GM18873 (cell line): ENCODE measurements at regions not wholly inside any gene's neighbourhood (a gene's known extent, or its start where the extent isn't known, plus 50 kb on each side); places are given as distances from the start of the nearest gene placed in this dataset.

Experiments
- ATAC-seq: cut with Tn5 transposase; IDR thresholded peaks from one replicate; pipeline ENCODE4 v1.9.1; 2021; ENCODE audit warnings: mild to moderate bottlenecking, moderate library complexity, moderate number of reproducible peaks; ENCODE audit not compliant: unreplicated experiment, low FRiP score

DNA sequence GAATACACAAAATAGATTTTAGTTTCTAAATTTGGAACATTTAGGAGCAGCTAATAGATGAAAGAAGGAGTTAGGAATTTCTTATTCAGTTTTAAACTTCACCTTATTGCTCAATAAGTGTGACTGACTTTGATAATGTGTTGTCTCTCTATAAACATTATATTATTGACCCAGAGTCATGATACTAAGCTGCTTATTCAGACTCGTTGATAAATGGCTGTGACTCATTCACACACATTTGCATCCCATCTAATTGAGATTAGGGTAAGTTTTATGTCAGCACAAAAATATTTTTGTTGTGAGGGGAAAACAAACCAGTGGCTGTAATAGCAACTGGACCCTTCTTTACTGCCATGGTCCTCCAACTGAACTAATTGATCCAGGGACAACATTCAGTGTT lies 137.6 kb downstream of the GOLIM4 start:
- ATAC-seq = no peak

- ATAC-seq = no peak
These were observed 142.8 kb downstream of the GOLIM4 start for GRCh38 chr3:167952969-167953368.

- ATAC-seq = no peak
These were observed 145.5 kb downstream of the GOLIM4 start for GRCh38 chr3:167950212-167950611.

DNA sequence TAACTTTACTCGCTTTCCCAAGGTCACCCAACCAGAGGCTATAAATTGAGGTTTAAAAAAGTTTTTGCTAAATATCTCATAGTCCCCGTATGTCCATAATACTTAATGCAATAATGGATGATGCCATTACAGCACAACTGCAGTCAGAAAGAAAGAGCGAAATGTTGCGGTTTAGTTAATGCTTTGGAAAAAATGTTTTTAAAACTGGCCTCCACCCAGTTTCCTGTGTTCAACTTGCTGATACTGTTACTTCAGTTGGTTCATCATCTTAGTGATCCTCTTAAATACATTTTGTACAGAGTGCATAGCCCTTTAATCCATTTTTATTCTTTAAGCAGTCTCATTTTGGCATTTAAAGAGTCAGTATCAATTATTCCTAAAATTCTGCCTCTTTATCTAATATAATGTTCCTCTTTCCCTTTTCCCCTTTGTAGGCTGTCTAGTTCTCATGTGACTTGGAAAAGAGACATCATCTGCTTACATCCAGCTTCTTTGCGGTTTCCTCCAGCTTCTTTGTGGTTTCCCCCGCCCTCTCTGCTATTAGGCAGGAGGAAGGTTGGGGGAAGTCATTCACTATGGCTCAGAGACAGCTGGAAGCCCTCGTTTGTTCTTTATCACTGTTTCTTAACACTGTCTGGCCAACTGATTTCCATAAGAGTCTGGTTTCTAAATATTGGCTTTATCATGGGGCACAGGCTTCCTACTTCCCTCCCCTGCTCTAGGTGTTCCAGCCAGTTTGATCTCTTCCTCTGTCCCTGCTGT lies 154.3 kb downstream of the GOLIM4 start:
- ATAC-seq = no peak

GRCh38 chr3:167940241-167940640 lies 155.5 kb downstream of the GOLIM4 start:
- no peak for ATAC-seq

GRCh38 chr3:167938516-167938915 lies 157.2 kb downstream of the GOLIM4 start:
- no peak for ATAC-seq

GRCh38 chr3:167936019-167936418 lies 159.7 kb downstream of the GOLIM4 start:
- no peak for ATAC-seq

DNA sequence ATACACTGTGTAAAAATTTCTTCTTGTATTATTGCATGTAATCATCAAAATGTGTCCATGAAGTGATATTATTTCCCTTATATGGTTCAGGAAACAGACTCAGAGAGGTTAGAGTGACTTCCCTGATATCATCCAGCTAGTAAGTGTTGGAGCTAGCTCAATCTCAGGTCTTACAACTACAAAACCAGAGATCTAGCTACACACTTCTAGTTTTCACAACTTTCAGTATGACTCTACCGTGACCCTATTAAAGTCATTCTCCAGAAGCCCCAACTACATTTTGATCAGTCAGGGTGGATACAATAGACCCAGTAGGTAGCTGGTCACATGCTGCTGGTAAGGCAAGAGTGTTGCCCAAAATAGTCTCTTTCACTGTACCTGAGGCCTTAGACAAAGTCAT lies 165.3 kb downstream of the GOLIM4 start:
- ATAC-seq = no peak

DNA sequence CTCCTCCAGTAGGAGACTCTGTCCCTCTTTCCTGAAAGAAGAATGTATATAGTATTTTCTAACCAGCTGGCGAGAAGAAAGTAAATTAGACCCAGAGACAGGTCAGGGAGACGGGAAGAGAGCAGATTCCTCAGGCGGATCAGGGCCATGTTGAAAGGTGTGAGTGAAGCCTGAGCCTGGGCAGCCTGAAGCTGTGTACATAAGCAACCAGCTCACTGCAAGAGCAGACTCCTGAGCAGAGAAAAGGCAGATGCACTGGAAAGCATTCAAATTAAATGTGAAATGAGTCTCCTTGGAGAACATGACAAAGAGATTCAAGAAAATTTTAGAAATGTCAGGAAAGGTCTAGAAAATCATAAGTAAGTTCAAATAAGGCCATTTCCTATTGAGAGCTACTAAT lies 165.8 kb downstream of the GOLIM4 start:
- ATAC-seq = no peak

DNA sequence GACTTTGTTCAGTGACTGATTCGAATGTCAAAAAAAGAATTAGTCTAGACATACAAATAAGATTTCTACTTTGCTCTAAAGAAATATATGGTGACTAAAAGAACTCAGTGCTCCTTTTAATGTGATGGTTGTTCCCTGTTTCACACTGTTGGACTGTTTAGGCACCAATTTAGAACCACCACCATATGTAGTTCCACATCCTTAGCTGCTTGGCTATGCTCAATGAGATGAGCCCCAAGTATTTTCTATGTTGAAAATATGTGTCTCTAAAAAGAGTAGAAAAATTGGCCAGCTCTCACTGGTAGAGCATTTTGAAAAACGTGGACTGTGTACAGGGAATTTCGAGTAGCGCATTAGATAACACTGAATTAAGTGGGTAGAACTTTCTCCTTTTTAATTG lies 167.3 kb downstream of the GOLIM4 start:
- no peak for ATAC-seq

DNA sequence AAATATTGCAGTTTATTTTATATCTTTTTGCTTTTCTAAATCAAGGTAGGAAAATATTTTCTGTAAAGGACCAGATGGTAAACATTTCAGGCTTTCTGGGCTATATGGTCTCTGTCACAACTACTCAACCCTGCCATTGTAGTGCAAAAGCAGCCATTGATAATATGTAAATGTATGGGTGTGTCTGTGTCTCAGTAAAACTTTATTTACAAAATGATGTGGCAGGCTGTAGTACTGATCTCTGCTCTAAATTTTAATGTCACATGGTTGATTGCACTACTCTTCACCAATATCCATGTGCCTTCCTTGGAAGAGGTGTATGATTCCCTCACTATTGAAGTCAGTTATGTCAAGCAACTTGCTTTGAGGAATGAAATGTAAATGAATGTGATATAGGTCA lies 175.0 kb downstream of the GOLIM4 start:
- ATAC-seq = no peak

DNA sequence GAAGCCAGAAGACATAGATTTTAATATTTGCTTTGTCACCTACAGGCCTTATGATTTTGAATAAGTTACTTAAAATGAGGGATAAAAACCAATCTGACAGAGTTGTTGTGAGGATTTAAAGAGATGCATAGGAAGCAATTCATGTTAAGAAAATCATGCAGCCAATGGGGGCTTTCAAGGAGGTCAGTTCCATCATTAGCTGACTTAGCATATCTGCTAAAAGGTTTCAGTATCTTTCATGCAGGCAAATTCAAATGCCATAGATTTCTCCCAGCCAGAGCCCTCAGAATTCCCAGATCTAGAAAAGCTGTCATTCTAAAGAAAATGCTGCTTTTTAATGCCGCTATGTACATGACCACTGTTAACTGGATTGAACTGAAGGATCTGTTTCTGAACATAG lies 176.1 kb downstream of the GOLIM4 start:
- ATAC-seq = no peak

DNA sequence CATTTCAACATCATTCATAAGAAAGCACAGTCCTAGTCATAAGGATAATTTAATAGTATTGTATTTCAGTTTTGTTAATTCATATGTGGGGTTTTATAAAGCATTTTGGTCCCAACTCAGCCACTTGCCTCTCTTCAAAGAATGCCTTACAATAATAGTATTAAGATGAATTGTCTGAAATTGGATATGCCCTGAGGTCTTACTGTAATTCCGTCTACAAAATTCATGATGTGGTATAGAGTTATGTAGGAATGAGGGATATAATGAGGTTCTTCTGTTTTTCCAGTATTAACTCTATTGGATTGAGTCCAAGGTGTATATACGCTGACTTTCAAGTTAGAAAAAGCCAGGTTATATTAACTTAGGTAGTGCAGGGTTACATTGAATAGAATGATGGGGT lies 177.0 kb downstream of the GOLIM4 start:
- ATAC-seq = no peak

DNA sequence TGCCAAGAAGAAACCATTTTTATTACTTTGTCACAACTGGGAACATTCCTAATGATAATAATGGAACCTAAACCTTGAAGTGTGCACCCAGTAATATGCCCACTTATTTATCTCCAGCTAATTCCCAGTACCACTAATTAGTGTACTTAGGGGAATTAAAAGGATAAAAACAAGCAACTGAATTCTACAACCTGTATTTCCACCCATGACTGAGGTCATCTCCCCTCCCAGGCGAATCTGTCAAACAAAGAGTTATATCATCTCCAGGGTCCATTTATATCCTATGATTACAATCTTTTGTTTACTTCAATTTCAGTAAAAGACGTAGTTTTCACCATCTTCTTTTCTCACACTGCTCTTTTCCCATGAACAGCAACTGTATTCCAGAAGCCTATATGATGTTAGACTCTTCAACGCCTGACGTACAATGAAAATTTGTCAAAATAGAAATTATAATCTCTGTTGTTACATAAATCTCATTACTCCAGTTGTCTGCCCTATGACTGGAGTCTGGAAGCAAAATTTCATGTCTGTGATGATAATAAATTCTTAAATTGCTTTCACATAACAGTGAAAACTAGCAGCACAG lies 177.6 kb downstream of the GOLIM4 start:
- no peak for ATAC-seq

DNA sequence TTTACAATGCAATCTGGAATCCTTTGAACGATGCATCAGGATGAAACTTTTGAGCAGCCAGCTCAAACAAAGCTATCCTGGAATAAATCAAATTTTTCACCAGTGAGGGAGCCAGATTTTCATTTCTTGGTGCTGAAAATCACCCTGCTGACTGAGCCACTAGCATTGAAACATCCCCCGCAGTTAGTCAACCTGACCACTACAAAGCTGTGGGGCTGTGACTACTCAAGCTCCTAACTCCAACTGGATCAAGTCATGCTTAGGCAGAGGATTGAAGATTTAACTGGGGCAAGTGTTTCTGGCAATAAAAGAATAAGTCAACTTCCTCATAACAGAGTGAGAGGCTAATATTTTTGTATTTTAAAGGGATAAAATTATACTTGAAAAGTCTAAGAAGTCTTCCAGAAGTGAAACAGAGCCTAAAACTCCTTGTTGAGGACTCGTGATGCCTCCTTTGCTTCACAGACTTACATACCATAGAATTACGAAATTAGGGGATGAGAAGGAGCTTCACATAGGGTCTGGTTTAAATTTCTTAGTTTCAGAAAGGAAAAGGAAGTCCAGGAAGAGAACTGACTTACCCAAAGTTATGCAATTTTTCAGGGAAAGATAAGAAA lies 177.8 kb downstream of the SERPINI1 start:
- ATAC-seq = no peak

- ATAC-seq = no peak
These were observed 174.4 kb downstream of the SERPINI1 start for GRCh38 chr3:167909952-167910351.

- no peak for ATAC-seq
These were observed 174.0 kb downstream of the SERPINI1 start for GRCh38 chr3:167909504-167909896.

DNA sequence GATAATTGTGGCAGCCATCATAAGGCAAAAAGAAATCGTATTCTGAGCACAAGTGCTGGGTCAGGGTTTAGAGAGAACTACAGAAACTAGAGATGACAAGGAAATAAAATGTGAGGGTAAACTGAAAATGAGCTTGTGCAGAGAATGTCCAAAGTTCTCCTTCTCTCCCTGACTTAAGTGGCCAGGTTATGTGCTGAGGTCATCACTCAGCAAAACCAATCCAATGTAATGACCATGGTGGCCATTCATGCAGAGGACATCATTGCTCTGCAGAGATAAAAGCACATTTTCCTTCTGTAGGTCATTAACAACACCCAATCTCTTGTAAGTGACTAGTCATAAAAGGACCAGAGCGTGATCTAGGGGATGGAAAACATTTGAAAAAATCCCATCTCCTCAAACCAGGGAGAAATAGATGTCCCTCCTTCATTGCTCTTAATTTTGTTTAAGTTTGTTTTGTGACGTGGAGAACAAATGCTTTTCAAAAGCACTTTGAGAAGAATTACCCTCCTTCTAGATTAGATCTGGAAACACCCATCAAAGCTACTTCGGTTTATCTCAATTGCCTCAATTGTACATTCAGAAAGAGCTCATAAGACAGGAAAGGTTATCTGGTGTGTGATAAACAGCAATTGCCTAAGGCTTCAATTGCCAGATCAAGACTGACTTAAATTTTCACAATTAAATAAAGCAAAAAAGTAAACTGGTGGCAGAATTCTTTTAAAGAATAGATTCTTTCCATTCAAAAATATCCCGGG lies 173.4 kb downstream of the SERPINI1 start:
- ATAC-seq = no peak

DNA sequence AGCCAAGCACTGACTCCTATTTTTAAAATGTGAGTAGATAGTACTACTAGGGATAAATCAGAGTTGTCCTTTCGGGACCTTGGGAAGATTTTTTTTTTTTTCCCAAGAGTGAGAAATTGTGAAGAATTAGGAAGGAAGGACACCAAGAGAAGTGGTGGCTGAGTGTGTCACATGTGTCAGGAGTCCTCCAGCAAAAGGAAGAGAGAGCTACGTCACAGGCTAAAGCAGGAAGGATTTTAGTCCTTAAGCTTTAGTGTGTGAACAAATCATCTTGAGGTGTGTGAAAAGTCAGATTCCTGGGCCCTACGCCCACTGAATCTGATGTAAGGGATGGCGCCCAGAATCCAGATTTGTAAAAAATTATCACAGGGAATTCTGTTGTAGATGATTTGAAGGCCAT lies 172.7 kb downstream of the SERPINI1 start:
- ATAC-seq = no peak

DNA sequence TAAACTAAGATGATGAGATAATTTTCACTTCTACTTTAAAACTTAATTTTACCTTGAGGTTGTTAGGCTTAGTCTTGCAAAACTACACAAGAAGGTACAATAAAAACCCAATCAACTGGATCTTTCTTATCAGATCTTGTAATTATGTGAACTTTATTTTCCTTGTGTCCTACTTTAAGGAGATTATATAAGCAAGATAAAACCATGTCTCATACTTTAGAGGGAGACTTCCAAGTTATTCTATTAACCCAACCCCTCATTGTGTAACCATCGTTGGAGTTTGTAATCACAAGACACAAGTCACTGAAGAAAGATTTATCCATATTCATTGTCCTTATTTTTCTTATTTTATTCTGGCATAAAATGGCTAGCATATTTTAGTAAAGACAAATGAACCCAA lies 165.6 kb downstream of the SERPINI1 start:
- ATAC-seq = no peak

GRCh38 chr3:167899093-167899492 lies 163.6 kb downstream of the SERPINI1 start:
- ATAC-seq = no peak
